Cardiac fibroblast (primary cell): ENCODE measurements at regions not wholly inside any gene's neighbourhood (a gene's known extent, or its start where the extent isn't known, plus 50 kb on each side); places are given as distances from the start of the nearest gene placed in this dataset.

Experiments
- DNase-seq, 2 donors: peaks; one replicate each; pipeline versions ENCODE4 v3.0.0 to v3.0.0-alpha.2; 2010; ENCODE audit warnings: low read depth in 2 of 2
- H3K4me3 ChIP-seq, 2 donors: replicated peaks in 1 of 2; 1 replicate in 1 of 2; 2 replicates in 1 of 2; pipeline ENCODE4 v1.5.1; 2011; ENCODE audit warnings: low read depth in 2 of 2, low read length in 2 of 2, mild to moderate bottlenecking in 2 of 2, moderate library complexity in 1 of 2
- TF ChIP-seq, protein P1 (sequence below): IDR thresholded peaks from one replicate; pipeline ENCODE4 v1.5.1; 2011; ENCODE audit warnings: low read depth, mild to moderate bottlenecking, low read length, inconsistent platforms

GRCh38 chr4:189090174-189090814 lies 850.4 kb upstream of the FRG1 start:
- TF ChIP-seq, protein P1, sequence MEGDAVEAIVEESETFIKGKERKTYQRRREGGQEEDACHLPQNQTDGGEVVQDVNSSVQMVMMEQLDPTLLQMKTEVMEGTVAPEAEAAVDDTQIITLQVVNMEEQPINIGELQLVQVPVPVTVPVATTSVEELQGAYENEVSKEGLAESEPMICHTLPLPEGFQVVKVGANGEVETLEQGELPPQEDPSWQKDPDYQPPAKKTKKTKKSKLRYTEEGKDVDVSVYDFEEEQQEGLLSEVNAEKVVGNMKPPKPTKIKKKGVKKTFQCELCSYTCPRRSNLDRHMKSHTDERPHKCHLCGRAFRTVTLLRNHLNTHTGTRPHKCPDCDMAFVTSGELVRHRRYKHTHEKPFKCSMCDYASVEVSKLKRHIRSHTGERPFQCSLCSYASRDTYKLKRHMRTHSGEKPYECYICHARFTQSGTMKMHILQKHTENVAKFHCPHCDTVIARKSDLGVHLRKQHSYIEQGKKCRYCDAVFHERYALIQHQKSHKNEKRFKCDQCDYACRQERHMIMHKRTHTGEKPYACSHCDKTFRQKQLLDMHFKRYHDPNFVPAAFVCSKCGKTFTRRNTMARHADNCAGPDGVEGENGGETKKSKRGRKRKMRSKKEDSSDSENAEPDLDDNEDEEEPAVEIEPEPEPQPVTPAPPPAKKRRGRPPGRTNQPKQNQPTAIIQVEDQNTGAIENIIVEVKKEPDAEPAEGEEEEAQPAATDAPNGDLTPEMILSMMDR, result peak; percentile 64
- DNase-seq, result peak; percentile 1 to 42
- H3K4me3 ChIP-seq, result no peak overlapping the region

DNA sequence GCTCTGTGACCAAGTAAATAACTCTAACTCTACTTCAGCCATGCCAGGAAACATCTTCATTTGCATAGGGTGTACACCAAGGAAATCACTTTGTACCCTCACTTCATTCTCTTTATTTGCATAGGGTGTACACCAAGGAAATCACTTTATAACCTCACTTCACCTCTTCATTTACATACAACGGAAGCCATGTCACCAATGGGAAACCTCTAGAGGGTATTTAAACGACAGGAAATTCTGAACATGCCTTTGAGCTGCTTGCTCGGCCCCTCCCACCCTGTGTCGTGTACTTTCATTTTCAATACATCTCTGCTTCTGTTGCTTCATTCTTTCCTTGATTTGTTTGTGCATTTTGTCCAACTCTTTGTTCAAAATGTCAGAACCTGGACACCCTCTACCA lies 848.1 kb upstream of the FRG1 start:
- DNase-seq, result peak; percentile 2 to 50
- peak overlapping the region in 1 of 2 donors; percentile 10 for H3K4me3 ChIP-seq
- TF ChIP-seq, protein P1, result no peak

- no peak overlapping the region for H3K4me3 ChIP-seq
- TF ChIP-seq, protein P1, result no peak
- DNase-seq, result no peak
These were observed 844.6 kb upstream of the FRG1 start for GRCh38 chr4:189096108-189096507.

- DNase-seq, result no peak
- TF ChIP-seq, protein P1, result peak; percentile 1
- H3K4me3 ChIP-seq, result no peak overlapping the region
These were observed 844.0 kb upstream of the FRG1 start for GRCh38 chr4:189096717-189097116.

DNA sequence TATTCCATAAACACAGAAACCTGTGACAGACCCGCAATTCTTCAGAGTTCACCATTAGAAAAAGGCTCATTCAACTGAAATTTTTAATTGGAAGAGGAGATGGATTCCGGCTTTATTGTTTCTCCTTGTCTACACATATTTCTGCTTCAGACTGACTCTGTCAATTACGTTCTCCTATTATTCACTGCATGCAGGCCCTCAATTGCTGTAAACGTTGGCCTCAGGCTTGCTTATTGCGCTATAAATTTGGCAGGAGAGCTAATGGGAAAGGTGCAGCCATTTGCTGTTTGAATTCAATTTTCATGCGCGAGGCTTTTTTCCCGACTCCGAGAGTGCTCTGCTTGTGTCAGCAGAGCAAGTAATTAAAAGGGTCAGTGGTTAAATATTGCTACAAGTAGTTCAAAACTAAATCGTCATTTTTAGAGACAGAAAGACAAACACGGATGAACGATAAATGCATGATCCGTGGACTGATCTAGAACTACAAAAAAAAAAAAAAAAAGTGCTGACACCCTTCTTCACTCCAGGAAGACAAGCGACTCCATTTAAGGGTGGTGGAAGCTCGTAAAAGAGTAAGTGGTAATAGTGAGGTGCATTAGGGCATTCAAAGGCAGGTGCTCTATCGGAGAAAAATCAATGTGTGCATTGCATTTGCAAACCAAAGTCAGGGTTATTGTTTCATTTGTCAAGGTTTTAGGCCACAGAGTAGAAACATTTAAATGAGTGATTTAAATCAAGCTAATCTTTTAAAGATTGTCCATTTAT lies 841.6 kb upstream of the FRG1 start:
- TF ChIP-seq, protein P1, result no peak
- H3K4me3 ChIP-seq, result no peak overlapping the region
- DNase-seq, result no peak

GRCh38 chr4:189113389-189113888 lies 827.2 kb upstream of the FRG1 start:
- DNase-seq, result no peak
- TF ChIP-seq, protein P1, result no peak
- H3K4me3 ChIP-seq, result no peak overlapping the region
